Activated T-helper 2 cell treated with anti-CD3 and anti-CD28 coated beads, Interferon-gamma antibody, Interleukin-2, Interleukin-4, amounts not matched to agents 10 μg/mL and 5 μg/mL and 100 μg/mL, durations not matched to agents 14 hours and 24 hours and 36 hours (primary cell): ENCODE measurements at regions not wholly inside any gene's neighbourhood (a gene's known extent, or its start where the extent isn't known, plus 50 kb on each side); places are given as distances from the start of the nearest gene placed in this dataset.

Experiments
- DNase-seq: peaks from one replicate; pipeline ENCODE4 v3.0.0; 2021; ENCODE audit warnings: low spot score
- H3K27ac Mint-ChIP-seq: one replicate; pipeline ENCODE4 v1.8.0; 2021; ENCODE audit warnings: mixed read lengths
- H3K27me3 Mint-ChIP-seq: one replicate; pipeline ENCODE4 v1.8.0; 2021; ENCODE audit warnings: low read depth, mixed read lengths
- H3K36me3 Mint-ChIP-seq: one replicate; pipeline ENCODE4 v1.8.0; 2021; ENCODE audit warnings: low read depth, mixed read lengths
- H3K4me1 Mint-ChIP-seq: one replicate; pipeline ENCODE4 v1.8.0; 2021; ENCODE audit warnings: low read depth, mixed read lengths
- H3K4me3 Mint-ChIP-seq: one replicate; pipeline ENCODE4 v1.8.0; 2021; ENCODE audit warnings: low read depth, mild to moderate bottlenecking, moderate library complexity, mixed read lengths
- H3K9me3 Mint-ChIP-seq: one replicate; pipeline ENCODE4 v1.8.0; 2021; ENCODE audit warnings: mixed read lengths
- intact Hi-C: fragments of 100-400 bp; cut with micrococcal nuclease; formaldehyde crosslinking; loops from one replicate; pipeline ENCODE4 v1.15.1; 2023

GRCh38 chr3:116767726-116768125 lies 58.1 kb downstream of the TUSC7 start:
- H3K36me3 Mint-ChIP-seq = no peaks in the 10 kb centered on the region
- H3K9me3 Mint-ChIP-seq = no peaks in the 10 kb centered on the region
- intact Hi-C loops = no loop called here
- H3K27ac Mint-ChIP-seq = no peak overlapping the region
- H3K27me3 Mint-ChIP-seq = no peaks in the 10 kb centered on the region
- DNase-seq = no peak
- H3K4me3 Mint-ChIP-seq = no peak overlapping the region
- no peaks in the 10 kb centered on the region for H3K4me1 Mint-ChIP-seq

GRCh38 chr3:116770815-116771450 lies 61.4 kb downstream of the TUSC7 start:
- Mint-ChIP-seq H3K27me3 (no peaks in the 10 kb centered on the region), H3K36me3 (no peaks in the 10 kb centered on the region), H3K9me3 (no peaks in the 10 kb centered on the region), H3K27ac (no peak overlapping the region), H3K4me1 (no peaks in the 10 kb centered on the region), H3K4me3 (no peak overlapping the region)
- peak; percentile 17 for DNase-seq
- intact Hi-C loops = loop anchor here (2.0 to 5.0 kb wide), 3 partner anchors 756 to 1226 kb away; no protein-coding TSS in a partner anchor

- Mint-ChIP-seq H3K27ac (no peak overlapping the region), H3K27me3 (no peaks in the 10 kb centered on the region), H3K9me3 (no peaks in the 10 kb centered on the region), H3K36me3 (no peaks in the 10 kb centered on the region), H3K4me3 (no peak overlapping the region), H3K4me1 (no peaks in the 10 kb centered on the region)
- DNase-seq = no peak
- intact Hi-C loops = no loop called here
Measured at GRCh38 chr3:116776880-116777785, 67.6 kb downstream of the TUSC7 start.

- no peak for DNase-seq
- intact Hi-C loops = no loop called here
- Mint-ChIP-seq H3K9me3 (no peaks in the 10 kb centered on the region), H3K36me3 (no peaks in the 10 kb centered on the region), H3K4me3 (no peak overlapping the region), H3K27me3 (no peaks in the 10 kb centered on the region), H3K27ac (no peak overlapping the region), H3K4me1 (no peaks in the 10 kb centered on the region)
Measured at GRCh38 chr3:116785226-116785625, 75.6 kb downstream of the TUSC7 start.

- H3K4me3 Mint-ChIP-seq = no peak overlapping the region
- intact Hi-C loops = no loop called here
- H3K4me1 Mint-ChIP-seq = no peaks in the 10 kb centered on the region
- H3K27ac Mint-ChIP-seq = no peak overlapping the region
- H3K27me3 Mint-ChIP-seq = no peaks in the 10 kb centered on the region
- H3K9me3 Mint-ChIP-seq = peaks cover 12% of the 10 kb centered on the region
- no peaks in the 10 kb centered on the region for H3K36me3 Mint-ChIP-seq
- no peak for DNase-seq
Measured at GRCh38 chr3:116802651-116803050, 93.1 kb downstream of the TUSC7 start.

GRCh38 chr3:116806351-116806750 lies 96.8 kb downstream of the TUSC7 start:
- Mint-ChIP-seq H3K27me3 (no peaks in the 10 kb centered on the region), H3K4me1 (no peaks in the 10 kb centered on the region), H3K27ac (no peak overlapping the region), H3K9me3 (peaks cover 15% of the 10 kb centered on the region), H3K36me3 (no peaks in the 10 kb centered on the region), H3K4me3 (no peak overlapping the region)
- intact Hi-C loops = no loop called here
- DNase-seq = no peak

- no peaks in the 10 kb centered on the region for H3K36me3 Mint-ChIP-seq
Measured at GRCh38 chr3:116808725-116809124, 99.1 kb downstream of the TUSC7 start.

GRCh38 chr3:116809208-116809607 lies 99.6 kb downstream of the TUSC7 start:
- H3K27me3 Mint-ChIP-seq = no peaks in the 10 kb centered on the region
- no peak overlapping the region for H3K27ac Mint-ChIP-seq
- no peaks in the 10 kb centered on the region for H3K36me3 Mint-ChIP-seq
- DNase-seq = no peak
- no peaks in the 10 kb centered on the region for H3K4me1 Mint-ChIP-seq
- H3K4me3 Mint-ChIP-seq = no peak overlapping the region
- intact Hi-C loops = no loop called here
- H3K9me3 Mint-ChIP-seq = peaks cover 15% of the 10 kb centered on the region

More at GRCh38 chr3:116808725-116809124, 99.1 kb downstream of the TUSC7 start:
- Mint-ChIP-seq H3K27me3 (no peaks in the 10 kb centered on the region), H3K4me1 (no peaks in the 10 kb centered on the region), H3K9me3 (peaks cover 15% of the 10 kb centered on the region), H3K27ac (no peak overlapping the region), H3K4me3 (no peak overlapping the region)
- intact Hi-C loops = no loop called here
- no peak for DNase-seq

- intact Hi-C loops = no loop called here
- Mint-ChIP-seq H3K4me3 (no peak overlapping the region), H3K4me1 (no peaks in the 10 kb centered on the region), H3K9me3 (peaks cover 7% of the 10 kb centered on the region), H3K36me3 (no peaks in the 10 kb centered on the region), H3K27me3 (no peaks in the 10 kb centered on the region), H3K27ac (no peak overlapping the region)
- DNase-seq = no peak
Measured at GRCh38 chr3:116811754-116812153, 102.2 kb downstream of the TUSC7 start.

- Mint-ChIP-seq H3K9me3 (peaks cover 3% of the 10 kb centered on the region), H3K27ac (no peak overlapping the region), H3K27me3 (no peaks in the 10 kb centered on the region), H3K36me3 (no peaks in the 10 kb centered on the region), H3K4me1 (no peaks in the 10 kb centered on the region), H3K4me3 (no peak overlapping the region)
- intact Hi-C loops = no loop called here
- no peak for DNase-seq
Measured at GRCh38 chr3:116812949-116813348, 103.4 kb downstream of the TUSC7 start.

- Mint-ChIP-seq H3K36me3 (no peaks in the 10 kb centered on the region), H3K27ac (no peak overlapping the region), H3K4me1 (no peaks in the 10 kb centered on the region), H3K27me3 (no peaks in the 10 kb centered on the region), H3K9me3 (no peaks in the 10 kb centered on the region), H3K4me3 (no peak overlapping the region)
- DNase-seq = no peak
- intact Hi-C loops = no loop called here
Measured at GRCh38 chr3:116815321-116815720, 105.7 kb downstream of the TUSC7 start.

- DNase-seq = no peak
- intact Hi-C loops = no loop called here
- no peaks in the 10 kb centered on the region for H3K36me3 Mint-ChIP-seq
- H3K9me3 Mint-ChIP-seq = no peaks in the 10 kb centered on the region
- H3K4me3 Mint-ChIP-seq = no peak overlapping the region
- no peaks in the 10 kb centered on the region for H3K4me1 Mint-ChIP-seq
- no peak overlapping the region for H3K27ac Mint-ChIP-seq
- H3K27me3 Mint-ChIP-seq = no peaks in the 10 kb centered on the region
Measured at GRCh38 chr3:116815831-116816588, 106.4 kb downstream of the TUSC7 start.

GRCh38 chr3:116821371-116821770 lies 111.8 kb downstream of the TUSC7 start:
- Mint-ChIP-seq H3K27me3 (no peaks in the 10 kb centered on the region), H3K4me1 (no peaks in the 10 kb centered on the region), H3K36me3 (no peaks in the 10 kb centered on the region), H3K27ac (no peak overlapping the region), H3K9me3 (no peaks in the 10 kb centered on the region), H3K4me3 (no peak overlapping the region)
- no peak for DNase-seq
- intact Hi-C loops = no loop called here
